ENCODE measurements at regions not wholly inside any gene's neighbourhood (a gene's known extent, or its start where the extent isn't known, plus 50 kb on each side); places are given as distances from the start of the nearest gene placed in this dataset.

- no peaks in the 10 kb centered on the region for H3K79me2 ChIP-seq (ENCODE audit: insufficient read depth, low read length)
- no peak overlapping the region for H3K27ac ChIP-seq (ENCODE audit: low read depth, low read length)
- no peaks in the 10 kb centered on the region for H3K4me1 ChIP-seq (ENCODE audit: control insufficient read depth in 1 of 2, insufficient read depth in 2 of 2, low read length in 2 of 2)
- H3K27me3 ChIP-seq (ENCODE audit: insufficient read depth, low read length), result peaks cover 3% of the 10 kb centered on the region; the same call in 1 of the 2 replicates
- no peak overlapping the region for H3K4me3 ChIP-seq (replicated peaks in 1 of 2; ENCODE audit: low read depth in 1 of 2, low read length in 2 of 2)
- DNase-seq (ENCODE audit: low read depth, low spot score) (no peak), ATAC-seq (no peak)
- H3K4me2 ChIP-seq (ENCODE audit: low read length), result no peak overlapping the region
- no peaks in the 10 kb centered on the region for H3K36me3 ChIP-seq (ENCODE audit: control insufficient read depth in 1 of 2, insufficient read depth in 2 of 2, low read length in 2 of 2)
- no peaks in the 10 kb centered on the region for H3K9me2 ChIP-seq (ENCODE audit: insufficient read depth)
- no TSS peak for BruUV-seq (replicated peaks)
- ChIA-PET CTCF (no interaction called here), RAD21 (ENCODE audit: low non-redundant PET in 1 of 2, low total read pairs in 2 of 2, uncharacterized antibody in 2 of 2, unreplicated experiment in 2 of 2) (no interaction called here), POLR2A (no interaction called here)
- no peaks in the 10 kb centered on the region for H3K9me3 ChIP-seq (ENCODE audit: control insufficient read depth in 1 of 2, insufficient read depth in 1 of 2, low read depth in 1 of 2, low read length in 2 of 2)
- TF ChIP-seq EGR1 (IDR thresholded peaks at IDR 0.05; ENCODE audit: low read depth) (no peak), ZBTB33 (IDR thresholded peaks at IDR 0.05; ENCODE audit: extremely low read depth, insufficient replicate concordance, low read length) (no peak), MAX (IDR thresholded peaks at IDR 0.05) (no peak), TCF7L2 (IDR thresholded peaks at IDR 0.05; ENCODE audit: borderline replicate concordance, extremely low read depth, insufficient read depth, insufficient read length) (no peak), CBX3 (IDR thresholded peaks at IDR 0.05; ENCODE audit: low read depth) (no peak), SRF (IDR thresholded peaks at IDR 0.05; ENCODE audit: low read depth) (no peak), EZH2phosphoT487 (IDR thresholded peaks at IDR 0.05; ENCODE audit: borderline replicate concordance) (no peak)
- no peak overlapping the region for H3K9ac ChIP-seq (ENCODE audit: low read length)
- H2AFZ ChIP-seq (ENCODE audit: low read depth, low read length, poor library complexity, severe bottlenecking), result no peak overlapping the region
- intact Hi-C loops (cut with micrococcal nuclease), result no loop called here
- H4K20me1 ChIP-seq (ENCODE audit: insufficient read depth), result no peaks in the 10 kb centered on the region
These were observed 167.9 kb upstream of the CD180 start for GRCh38 chr5:67364381-67364970.

- DNase-seq (ENCODE audit: low read depth, low spot score) (no peak), ATAC-seq (no peak)
- Histone ChIP-seq H3K27ac (ENCODE audit: low read depth, low read length) (no peak overlapping the region), H3K79me2 (ENCODE audit: insufficient read depth, low read length) (no peaks in the 10 kb centered on the region), H3K36me3 (ENCODE audit: control insufficient read depth in 1 of 2, insufficient read depth in 2 of 2, low read length in 2 of 2) (no peaks in the 10 kb centered on the region), H3K9ac (ENCODE audit: low read length) (no peak overlapping the region), H3K27me3 (ENCODE audit: insufficient read depth, low read length) (peaks cover 3% of the 10 kb centered on the region; the same call in 1 of the 2 replicates), H3K4me1 (ENCODE audit: control insufficient read depth in 1 of 2, insufficient read depth in 2 of 2, low read length in 2 of 2) (no peaks in the 10 kb centered on the region), H3K4me2 (ENCODE audit: low read length) (no peak overlapping the region), H4K20me1 (ENCODE audit: insufficient read depth) (no peaks in the 10 kb centered on the region), H3K4me3 (replicated peaks in 1 of 2; ENCODE audit: low read depth in 1 of 2, low read length in 2 of 2) (no peak overlapping the region), H2AFZ (ENCODE audit: low read depth, low read length, poor library complexity, severe bottlenecking) (no peak overlapping the region), H3K9me3 (ENCODE audit: control insufficient read depth in 1 of 2, insufficient read depth in 1 of 2, low read depth in 1 of 2, low read length in 2 of 2) (no peaks in the 10 kb centered on the region), H3K9me2 (ENCODE audit: insufficient read depth) (no peaks in the 10 kb centered on the region)
- intact Hi-C loops (cut with micrococcal nuclease), result no loop called here
- TF ChIP-seq SRF (IDR thresholded peaks at IDR 0.05; ENCODE audit: low read depth) (no peak), CEBPB (IDR thresholded peaks at IDR 0.05; ENCODE audit: low read depth) (no peak), POLR2AphosphoS5 (IDR thresholded peaks at IDR 0.05; ENCODE audit: low read depth, low read length) (no peak), EZH2 (IDR thresholded peaks at IDR 0.05) (no peak), EZH2phosphoT487 (IDR thresholded peaks at IDR 0.05; ENCODE audit: borderline replicate concordance) (no peak), YY1 (IDR thresholded peaks at IDR 0.05; ENCODE audit: extremely low read depth, insufficient replicate concordance, low read depth, low read length) (no peak), POLR2A (IDR thresholded peaks at IDR 0.05; ENCODE audit: borderline replicate concordance, extremely low read depth, insufficient read depth, insufficient read length) (no peak), FOSL1 (IDR thresholded peaks at IDR 0.05; ENCODE audit: low read depth) (no peak)
- BruUV-seq (replicated peaks), result no TSS peak
- RAD21 ChIA-PET (ENCODE audit: low non-redundant PET in 1 of 2, low total read pairs in 2 of 2, uncharacterized antibody in 2 of 2, unreplicated experiment in 2 of 2), result no interaction called here
- CTCF ChIA-PET, result no interaction called here
- POLR2A ChIA-PET, result no interaction called here
These were observed 167.4 kb upstream of the CD180 start for GRCh38 chr5:67363963-67364362.
